Liver (tissue), 8 donors: ENCODE measurements at regions not wholly inside any gene's neighbourhood (a gene's known extent, or its start where the extent isn't known, plus 50 kb on each side); places are given as distances from the start of the nearest gene placed in this dataset.

Experiments used
- DNase-seq: peaks from one replicate; pipeline ENCODE4 v3.0.0-alpha.2; 2017; ENCODE audit warnings: low spot score
- H3K27ac ChIP-seq, 2 donors: one replicate each; pipeline ENCODE4 v1.7.0; 2013; ENCODE audit warnings: inconsistent platforms in 2 of 2, low read length in 2 of 2, control low read depth in 1 of 2, low read depth in 1 of 2, mild to moderate bottlenecking in 1 of 2
- H3K27me3 ChIP-seq, 4 donors: one replicate each; pipeline versions ENCODE4 v1.6.1 to v1.7.0; 2013; ENCODE audit warnings: low read length in 3 of 4, inconsistent platforms in 1 of 4, mild to moderate bottlenecking in 1 of 4, moderate library complexity in 1 of 4; ENCODE audit not compliant: control insufficient read depth in 4 of 4, insufficient read depth in 4 of 4
- H3K36me3 ChIP-seq, 4 donors: one replicate each; pipeline versions ENCODE4 v1.6.1 to v1.7.0; 2013; ENCODE audit warnings: low read length in 3 of 4, mild to moderate bottlenecking in 3 of 4, low read depth in 1 of 4, moderate library complexity in 1 of 4; ENCODE audit not compliant: control insufficient read depth in 4 of 4, insufficient read depth in 3 of 4
- H3K4me1 ChIP-seq, 4 donors: one replicate each; pipeline versions ENCODE4 v1.6.1 to v1.7.0; 2013; ENCODE audit warnings: low read length in 3 of 4, mild to moderate bottlenecking in 3 of 4, moderate library complexity in 1 of 4; ENCODE audit not compliant: control insufficient read depth in 4 of 4, insufficient read depth in 4 of 4
- H3K4me3 ChIP-seq, 3 donors: one replicate each; pipeline versions ENCODE4 v1.6.1 to v1.7.0; 2013; ENCODE audit warnings: low read length in 3 of 3, control low read depth in 1 of 3, low read depth in 1 of 3, mild to moderate bottlenecking in 1 of 3
- H3K9ac ChIP-seq, 2 donors: one replicate each; pipeline ENCODE4 v1.7.0; 2013; ENCODE audit warnings: low read length in 2 of 2, mild to moderate bottlenecking in 2 of 2, moderate library complexity in 2 of 2, control low read depth in 1 of 2, low read depth in 1 of 2
- H3K9me3 ChIP-seq, 4 donors: one replicate each; pipeline versions ENCODE4 v1.6.1 to v1.7.0; 2013; ENCODE audit warnings: low read length in 3 of 4; ENCODE audit not compliant: control insufficient read depth in 4 of 4
- EGR1 ChIP-seq, 2 donors: IDR thresholded peaks; 2 replicates each; pipeline ENCODE4 v1.6.1; 2016 to 2018; ENCODE audit warnings: antibody characterized with exemption in 2 of 2, low read depth in 2 of 2
- FOXA1 ChIP-seq: IDR thresholded peaks from 2 replicates; pipeline ENCODE4 v1.6.1; 2016; ENCODE audit warnings: antibody characterized with exemption
- FOXA2 ChIP-seq: IDR thresholded peaks from 2 replicates; pipeline ENCODE4 v1.6.1; 2016; ENCODE audit warnings: antibody characterized with exemption
- GABPA ChIP-seq, 2 donors: IDR thresholded peaks in 1 of 2; conservative IDR thresholded peaks in 1 of 2; 2 replicates each; pipeline ENCODE4 v1.6.1; 2016; ENCODE audit warnings: antibody characterized with exemption in 2 of 2, mild to moderate bottlenecking in 1 of 2, moderate library complexity in 1 of 2
- HNF4A ChIP-seq, 2 donors: conservative IDR thresholded peaks; 2 replicates each; pipeline ENCODE4 v1.6.1; 2016; ENCODE audit warnings: antibody characterized with exemption in 2 of 2, mild to moderate bottlenecking in 2 of 2
- HNF4G ChIP-seq: IDR thresholded peaks from 2 replicates; pipeline ENCODE4 v1.6.1; 2016; ENCODE audit warnings: antibody characterized with exemption
- JUND ChIP-seq, 2 donors: IDR thresholded peaks; 2 replicates each; pipeline ENCODE4 v1.6.1; 2016; ENCODE audit warnings: antibody characterized with exemption in 2 of 2
- NR2F2 ChIP-seq: IDR thresholded peaks from 2 replicates; pipeline ENCODE4 v1.6.1; 2016; ENCODE audit warnings: antibody characterized with exemption
- RAD21 ChIP-seq, 2 donors: IDR thresholded peaks; 2 replicates each; pipeline ENCODE4 v1.6.1; 2016; ENCODE audit warnings: antibody characterized with exemption in 2 of 2, mild to moderate bottlenecking in 2 of 2
- RXRA ChIP-seq, 2 donors: IDR thresholded peaks; 2 replicates each; pipeline ENCODE4 v1.6.1; 2017 to 2018; ENCODE audit warnings: antibody characterized with exemption in 2 of 2, mild to moderate bottlenecking in 1 of 2
- SP1 ChIP-seq: IDR thresholded peaks from 2 replicates; pipeline ENCODE4 v1.6.1; 2018; ENCODE audit warnings: antibody characterized with exemption, mild to moderate bottlenecking
- TAF1 ChIP-seq: conservative IDR thresholded peaks from 2 replicates; pipeline ENCODE4 v1.6.1; 2016; ENCODE audit warnings: antibody characterized with exemption, mild to moderate bottlenecking
- YY1 ChIP-seq: IDR thresholded peaks from 2 replicates; pipeline ENCODE4 v1.6.1; 2016; ENCODE audit warnings: antibody characterized with exemption, mild to moderate bottlenecking
- WGBS: extraction: QIAGEN DNeasy Blood & Tissue Kit; methylation state at CpG from one replicate; pipeline ENCODE4 v1.1.7; 2013; 5-methylcytosine and 5-hydroxymethylcytosine counted together
- TF ChIP-seq, protein P1 (sequence below): IDR thresholded peaks from 2 replicates; pipeline ENCODE4 v1.6.1; 2016; ENCODE audit warnings: antibody characterized with exemption
- TF ChIP-seq, protein P2 (sequence below): fragments of 150-350 bp; IDR thresholded peaks from 2 replicates; pipeline ENCODE4 v1.5.1; 2017; ENCODE audit warnings: improper control_type of control experiment, low read depth, low read length; ENCODE audit not compliant: missing input control
- TF ChIP-seq, protein P3 (sequence below): IDR thresholded peaks from 2 replicates; pipeline ENCODE4 v1.6.1; 2016; ENCODE audit warnings: antibody characterized with exemption
- TF ChIP-seq, protein P4 (sequence below): IDR thresholded peaks from 2 replicates; pipeline ENCODE4 v1.6.1; 2016; ENCODE audit warnings: antibody characterized with exemption
- TF ChIP-seq, protein P5 (sequence below): IDR thresholded peaks from 2 replicates; pipeline ENCODE4 v1.6.1; 2016; ENCODE audit warnings: antibody characterized with exemption, mild to moderate bottlenecking
- donor health status: healthy.
- donor health status: healthy.
- donor health status: healthy.
- donor health status: healthy.
- donor health status: healthy.

DNA sequence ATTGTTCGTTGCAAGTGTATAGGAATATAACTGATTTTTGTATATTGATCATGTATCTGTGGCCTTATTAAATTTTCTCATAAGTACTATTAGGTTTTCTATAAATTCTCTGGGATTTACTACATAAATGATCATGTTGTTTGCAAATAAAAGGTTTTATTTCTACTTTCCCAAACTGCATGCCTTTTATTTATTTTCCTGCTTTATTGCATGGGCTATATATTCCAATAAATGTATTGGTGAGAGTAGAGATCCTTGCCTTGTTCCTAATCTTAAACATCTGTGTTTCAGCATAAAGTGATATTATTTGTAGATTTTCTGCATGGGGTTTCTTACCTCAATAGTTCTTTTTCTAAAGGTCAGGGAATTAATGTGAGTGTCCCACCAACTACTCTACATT lies 107.0 kb upstream of the CD55 start:
- Histone ChIP-seq H3K9ac (no peak overlapping the region), H3K4me3 (no peak overlapping the region), H3K27me3 (no peaks in the 10 kb centered on the region), H3K27ac (no peak overlapping the region), H3K4me1 (peaks cover 0 to 3% (median 0%) of the 10 kb centered on the region in 4 donors), H3K36me3 (no peaks in the 10 kb centered on the region), H3K9me3 (peaks cover 0 to 3% (median under 1%) of the 10 kb centered on the region in 4 donors)
- 89% methylated on average over 1 of the region's 1 CpG for WGBS
- no peak for DNase-seq
- TF ChIP-seq FOXA1 (no peak), TAF1 (no peak), JUND (IDR thresholded peaks at IDR 0.05) (no peak), RXRA (IDR thresholded peaks at IDR 0.05) (no peak), RAD21 (IDR thresholded peaks at IDR 0.05) (no peak)

DNA sequence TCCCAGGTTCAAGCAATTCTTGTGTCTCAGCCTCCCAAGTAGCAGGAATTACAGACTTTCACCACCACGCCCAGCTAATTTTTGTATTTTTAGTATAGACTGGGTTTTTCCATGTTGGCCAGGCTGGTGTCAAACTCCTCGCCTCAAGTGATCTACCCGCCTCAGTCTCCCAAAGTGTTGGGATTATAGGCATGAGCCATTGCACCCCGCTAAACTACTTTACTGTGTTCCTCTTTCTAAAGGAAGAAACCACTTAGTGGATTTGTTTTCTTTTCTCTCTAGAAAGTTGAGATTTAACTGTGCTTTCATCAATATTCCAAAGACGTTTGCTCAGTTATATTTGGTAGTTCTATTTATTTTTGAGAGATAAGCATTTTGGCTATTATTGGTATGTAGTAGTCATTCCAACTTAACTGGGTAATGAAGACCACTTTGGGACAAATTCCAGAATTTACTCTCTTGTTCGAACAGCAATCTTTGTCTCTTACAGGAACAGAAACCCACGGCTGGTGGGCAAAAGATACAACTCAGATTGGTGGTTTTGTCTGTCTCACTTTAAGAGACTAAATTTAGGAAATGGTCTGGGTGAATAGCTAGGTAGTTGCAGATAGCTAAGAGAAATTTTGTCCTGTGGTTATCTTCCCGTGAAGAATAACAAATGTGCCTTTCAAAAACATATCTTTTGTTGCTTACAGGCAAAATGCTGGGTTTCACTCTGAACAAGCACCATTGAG lies 103.5 kb upstream of the CD55 start:
- Histone ChIP-seq H3K4me3 (no peak overlapping the region), H3K9me3 (peaks cover 0 to 3% (median under 1%) of the 10 kb centered on the region in 4 donors)
- WGBS = 73% methylated on average over 8 of the region's 8 CpGs

More for the DNA sequence above, 103.5 kb upstream of the CD55 start:
- H3K27ac ChIP-seq = no peak overlapping the region
- H3K9ac ChIP-seq = no peak overlapping the region
- no peak for DNase-seq
- no peak for TF ChIP-seq EGR1 (IDR thresholded peaks at IDR 0.05; ENCODE audit: low read depth in 2 of 2)
- TF ChIP-seq, protein P1, sequence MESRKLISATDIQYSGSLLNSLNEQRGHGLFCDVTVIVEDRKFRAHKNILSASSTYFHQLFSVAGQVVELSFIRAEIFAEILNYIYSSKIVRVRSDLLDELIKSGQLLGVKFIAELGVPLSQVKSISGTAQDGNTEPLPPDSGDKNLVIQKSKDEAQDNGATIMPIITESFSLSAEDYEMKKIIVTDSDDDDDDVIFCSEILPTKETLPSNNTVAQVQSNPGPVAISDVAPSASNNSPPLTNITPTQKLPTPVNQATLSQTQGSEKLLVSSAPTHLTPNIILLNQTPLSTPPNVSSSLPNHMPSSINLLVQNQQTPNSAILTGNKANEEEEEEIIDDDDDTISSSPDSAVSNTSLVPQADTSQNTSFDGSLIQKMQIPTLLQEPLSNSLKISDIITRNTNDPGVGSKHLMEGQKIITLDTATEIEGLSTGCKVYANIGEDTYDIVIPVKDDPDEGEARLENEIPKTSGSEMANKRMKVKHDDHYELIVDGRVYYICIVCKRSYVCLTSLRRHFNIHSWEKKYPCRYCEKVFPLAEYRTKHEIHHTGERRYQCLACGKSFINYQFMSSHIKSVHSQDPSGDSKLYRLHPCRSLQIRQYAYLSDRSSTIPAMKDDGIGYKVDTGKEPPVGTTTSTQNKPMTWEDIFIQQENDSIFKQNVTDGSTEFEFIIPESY = no peak
- TF ChIP-seq, protein P2, sequence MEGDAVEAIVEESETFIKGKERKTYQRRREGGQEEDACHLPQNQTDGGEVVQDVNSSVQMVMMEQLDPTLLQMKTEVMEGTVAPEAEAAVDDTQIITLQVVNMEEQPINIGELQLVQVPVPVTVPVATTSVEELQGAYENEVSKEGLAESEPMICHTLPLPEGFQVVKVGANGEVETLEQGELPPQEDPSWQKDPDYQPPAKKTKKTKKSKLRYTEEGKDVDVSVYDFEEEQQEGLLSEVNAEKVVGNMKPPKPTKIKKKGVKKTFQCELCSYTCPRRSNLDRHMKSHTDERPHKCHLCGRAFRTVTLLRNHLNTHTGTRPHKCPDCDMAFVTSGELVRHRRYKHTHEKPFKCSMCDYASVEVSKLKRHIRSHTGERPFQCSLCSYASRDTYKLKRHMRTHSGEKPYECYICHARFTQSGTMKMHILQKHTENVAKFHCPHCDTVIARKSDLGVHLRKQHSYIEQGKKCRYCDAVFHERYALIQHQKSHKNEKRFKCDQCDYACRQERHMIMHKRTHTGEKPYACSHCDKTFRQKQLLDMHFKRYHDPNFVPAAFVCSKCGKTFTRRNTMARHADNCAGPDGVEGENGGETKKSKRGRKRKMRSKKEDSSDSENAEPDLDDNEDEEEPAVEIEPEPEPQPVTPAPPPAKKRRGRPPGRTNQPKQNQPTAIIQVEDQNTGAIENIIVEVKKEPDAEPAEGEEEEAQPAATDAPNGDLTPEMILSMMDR = no peak
- TF ChIP-seq, protein P3, sequence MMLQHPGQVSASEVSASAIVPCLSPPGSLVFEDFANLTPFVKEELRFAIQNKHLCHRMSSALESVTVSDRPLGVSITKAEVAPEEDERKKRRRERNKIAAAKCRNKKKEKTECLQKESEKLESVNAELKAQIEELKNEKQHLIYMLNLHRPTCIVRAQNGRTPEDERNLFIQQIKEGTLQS = no peak
- TF ChIP-seq, protein P4, sequence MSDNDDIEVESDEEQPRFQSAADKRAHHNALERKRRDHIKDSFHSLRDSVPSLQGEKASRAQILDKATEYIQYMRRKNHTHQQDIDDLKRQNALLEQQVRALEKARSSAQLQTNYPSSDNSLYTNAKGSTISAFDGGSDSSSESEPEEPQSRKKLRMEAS = no peak
- TF ChIP-seq FOXA1 = no peak
- TF ChIP-seq YY1 = no peak
- no peak for TF ChIP-seq HNF4A (conservative IDR thresholded peaks at IDR 0.05)
- no peak for TF ChIP-seq FOXA2
- no peak for TF ChIP-seq HNF4G
- TF ChIP-seq, protein P5, sequence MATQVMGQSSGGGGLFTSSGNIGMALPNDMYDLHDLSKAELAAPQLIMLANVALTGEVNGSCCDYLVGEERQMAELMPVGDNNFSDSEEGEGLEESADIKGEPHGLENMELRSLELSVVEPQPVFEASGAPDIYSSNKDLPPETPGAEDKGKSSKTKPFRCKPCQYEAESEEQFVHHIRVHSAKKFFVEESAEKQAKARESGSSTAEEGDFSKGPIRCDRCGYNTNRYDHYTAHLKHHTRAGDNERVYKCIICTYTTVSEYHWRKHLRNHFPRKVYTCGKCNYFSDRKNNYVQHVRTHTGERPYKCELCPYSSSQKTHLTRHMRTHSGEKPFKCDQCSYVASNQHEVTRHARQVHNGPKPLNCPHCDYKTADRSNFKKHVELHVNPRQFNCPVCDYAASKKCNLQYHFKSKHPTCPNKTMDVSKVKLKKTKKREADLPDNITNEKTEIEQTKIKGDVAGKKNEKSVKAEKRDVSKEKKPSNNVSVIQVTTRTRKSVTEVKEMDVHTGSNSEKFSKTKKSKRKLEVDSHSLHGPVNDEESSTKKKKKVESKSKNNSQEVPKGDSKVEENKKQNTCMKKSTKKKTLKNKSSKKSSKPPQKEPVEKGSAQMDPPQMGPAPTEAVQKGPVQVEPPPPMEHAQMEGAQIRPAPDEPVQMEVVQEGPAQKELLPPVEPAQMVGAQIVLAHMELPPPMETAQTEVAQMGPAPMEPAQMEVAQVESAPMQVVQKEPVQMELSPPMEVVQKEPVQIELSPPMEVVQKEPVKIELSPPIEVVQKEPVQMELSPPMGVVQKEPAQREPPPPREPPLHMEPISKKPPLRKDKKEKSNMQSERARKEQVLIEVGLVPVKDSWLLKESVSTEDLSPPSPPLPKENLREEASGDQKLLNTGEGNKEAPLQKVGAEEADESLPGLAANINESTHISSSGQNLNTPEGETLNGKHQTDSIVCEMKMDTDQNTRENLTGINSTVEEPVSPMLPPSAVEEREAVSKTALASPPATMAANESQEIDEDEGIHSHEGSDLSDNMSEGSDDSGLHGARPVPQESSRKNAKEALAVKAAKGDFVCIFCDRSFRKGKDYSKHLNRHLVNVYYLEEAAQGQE = no peak
- no peak for TF ChIP-seq RAD21 (IDR thresholded peaks at IDR 0.05)
- no peak for TF ChIP-seq JUND (IDR thresholded peaks at IDR 0.05)
- no peak for TF ChIP-seq NR2F2
- no peak for TF ChIP-seq GABPA (IDR thresholded peaks at IDR 0.05 in 1 of 2, conservative IDR thresholded peaks at IDR 0.05 in 1 of 2)
- TF ChIP-seq TAF1 = no peak
- no peak for TF ChIP-seq SP1
- no peak for TF ChIP-seq RXRA (IDR thresholded peaks at IDR 0.05)
- H3K4me1 ChIP-seq = peaks cover 0 to 3% (median 0%) of the 10 kb centered on the region in 4 donors
- H3K36me3 ChIP-seq = no peaks in the 10 kb centered on the region
- H3K27me3 ChIP-seq = no peaks in the 10 kb centered on the region
